Muscle of back (tissue), 3 donors: ENCODE measurements at regions not wholly inside any gene's neighbourhood (a gene's known extent, or its start where the extent isn't known, plus 50 kb on each side); places are given as distances from the start of the nearest gene placed in this dataset.

ENCODE experiments used
- DNase-seq, 3 donors: peaks; one replicate each; pipeline versions ENCODE4 v3.0.0 to v3.0.0-alpha.2; 2013

DNA sequence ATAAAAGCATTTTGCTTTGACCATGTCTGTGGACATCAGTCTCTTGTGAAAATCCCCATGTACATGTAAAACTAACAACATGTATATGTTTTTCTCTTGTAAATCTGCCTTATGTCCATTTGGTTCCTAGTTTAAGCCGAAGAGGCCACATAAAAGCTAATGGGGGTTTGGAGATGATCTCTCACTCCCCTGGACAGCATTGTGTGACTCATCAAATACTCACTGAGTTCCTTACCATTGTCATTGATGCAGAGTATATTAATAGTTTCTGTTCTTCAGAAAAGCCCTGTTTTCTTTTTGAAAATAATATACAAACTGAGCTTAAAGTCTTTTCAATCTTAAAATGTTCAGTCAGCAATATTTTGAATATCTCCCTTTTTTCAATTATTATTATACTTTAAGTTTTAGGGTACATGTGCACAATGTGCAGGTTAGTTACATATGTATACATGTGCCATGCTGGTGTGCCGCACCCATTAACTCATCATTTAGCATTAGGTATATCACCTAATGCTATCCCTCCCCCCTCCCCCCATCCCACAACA lies 536.7 kb upstream of the HTR2A start:
- DNase-seq, result no peak

DNA sequence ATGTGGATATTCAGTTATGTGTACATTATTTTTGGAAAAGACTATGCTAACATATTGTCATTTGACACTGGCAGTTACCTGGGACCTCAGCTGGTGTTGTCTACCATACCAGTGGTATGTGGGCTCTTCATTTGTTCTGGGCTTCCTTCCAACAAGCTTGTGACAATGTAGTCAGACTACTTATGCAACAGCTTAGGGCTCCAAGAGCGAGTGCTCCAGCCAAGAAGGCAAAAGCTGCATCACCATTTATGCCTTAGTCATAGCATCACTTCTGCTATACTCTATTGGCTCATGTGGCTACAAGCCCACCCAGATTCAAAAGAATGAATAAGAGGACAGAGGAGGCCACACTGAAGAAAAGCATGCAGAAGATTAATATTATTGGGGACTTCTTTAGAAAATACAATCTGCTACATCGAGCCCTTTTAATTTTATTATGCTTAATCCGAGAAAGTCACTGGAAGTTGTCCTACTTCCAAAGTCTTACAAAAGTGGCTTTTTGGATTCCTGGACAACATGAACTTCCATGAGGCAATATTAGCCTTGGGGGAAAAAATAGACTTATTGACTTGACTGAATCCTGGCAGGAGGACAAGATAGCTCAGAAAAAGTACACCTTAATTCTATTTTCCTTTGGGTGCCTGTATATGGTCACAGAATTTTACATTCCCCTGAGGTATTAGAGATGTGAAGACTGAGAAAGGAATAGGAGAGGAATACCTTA lies 529.4 kb upstream of the HTR2A start:
- DNase-seq, result peak in 1 of 3 donors; percentile 47

- DNase-seq, result peak in 1 of 3 donors; percentile 11
Measured at GRCh38 chr13:47421525-47421924, 524.7 kb upstream of the HTR2A start.

GRCh38 chr13:47420568-47420967 lies 523.7 kb upstream of the HTR2A start:
- DNase-seq, result no peak

GRCh38 chr13:47420020-47420419 lies 523.2 kb upstream of the HTR2A start:
- DNase-seq, result peak in 2 of 3 donors; percentile 11 to 21

DNA sequence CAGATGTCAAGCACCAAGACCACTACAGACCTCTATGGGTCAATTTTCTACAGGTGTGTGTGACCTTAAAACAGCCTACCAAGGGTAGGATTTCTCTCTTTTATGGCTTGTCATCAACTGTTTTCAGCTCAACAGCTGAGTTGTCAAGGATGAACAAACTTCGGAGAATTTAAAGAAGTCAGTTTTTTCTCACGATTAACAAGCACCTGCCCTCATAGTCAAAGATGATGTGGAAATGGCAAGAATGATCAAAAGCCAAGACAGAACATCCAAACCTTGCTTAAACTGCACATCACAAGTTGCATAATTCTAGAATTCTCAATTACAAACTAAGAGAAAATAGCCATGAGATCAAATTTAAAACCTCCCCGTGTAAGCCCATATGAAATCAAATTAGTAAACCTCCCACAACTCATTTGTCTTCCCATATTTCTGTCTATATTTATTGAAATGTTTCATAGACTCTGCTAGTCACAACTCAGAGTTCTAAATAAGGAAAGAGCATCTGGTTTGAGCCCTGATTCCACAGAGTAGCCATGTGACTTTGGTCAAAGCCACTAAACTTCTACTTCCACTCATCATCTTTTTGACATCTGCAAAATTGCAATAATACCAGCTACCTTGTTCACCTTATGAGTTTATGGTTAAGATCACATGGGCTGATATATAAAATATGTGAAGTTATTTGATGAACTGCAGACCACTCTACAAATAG lies 521.5 kb upstream of the HTR2A start:
- no peak for DNase-seq

DNA sequence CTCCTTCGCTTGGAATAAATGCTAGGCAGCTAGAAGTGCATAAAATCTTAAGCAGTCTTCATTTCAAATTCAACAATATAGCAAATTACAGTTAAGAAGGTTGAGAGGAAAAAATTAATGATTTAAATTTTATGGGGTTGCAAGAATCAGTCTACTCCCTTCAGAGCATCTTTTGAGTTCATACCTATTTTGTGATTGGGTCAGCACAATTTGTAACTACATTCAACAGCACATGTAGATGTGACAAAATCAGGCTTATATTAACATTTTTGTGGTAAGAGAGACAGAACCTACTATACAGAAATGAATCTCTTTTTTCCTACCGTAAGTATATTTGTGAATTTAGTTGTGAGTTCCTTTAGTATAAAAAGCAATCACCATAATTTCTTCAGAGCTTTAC lies 520.6 kb upstream of the HTR2A start:
- DNase-seq, result no peak

DNA sequence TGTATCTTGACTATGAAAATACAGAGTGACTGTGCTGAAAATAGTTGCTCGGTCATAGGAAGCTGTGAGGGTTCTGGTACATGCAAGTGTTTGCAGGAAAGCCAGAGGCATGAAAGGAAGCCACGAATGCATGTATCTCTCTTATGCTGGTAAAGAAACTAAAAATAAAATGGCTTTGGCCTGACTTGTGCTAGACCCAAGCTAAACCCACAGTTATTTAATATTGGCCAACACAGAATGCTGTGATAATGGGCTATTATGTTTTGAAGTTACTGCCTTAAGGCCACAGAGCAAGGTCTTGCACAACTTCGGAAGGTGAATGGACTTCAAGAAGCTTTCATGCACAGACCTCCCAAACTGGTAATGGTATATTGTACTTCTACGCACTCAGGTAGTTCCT lies 518.2 kb upstream of the HTR2A start:
- no peak for DNase-seq

GRCh38 chr13:47413526-47413925 lies 516.7 kb upstream of the HTR2A start:
- DNase-seq, result no peak

DNA sequence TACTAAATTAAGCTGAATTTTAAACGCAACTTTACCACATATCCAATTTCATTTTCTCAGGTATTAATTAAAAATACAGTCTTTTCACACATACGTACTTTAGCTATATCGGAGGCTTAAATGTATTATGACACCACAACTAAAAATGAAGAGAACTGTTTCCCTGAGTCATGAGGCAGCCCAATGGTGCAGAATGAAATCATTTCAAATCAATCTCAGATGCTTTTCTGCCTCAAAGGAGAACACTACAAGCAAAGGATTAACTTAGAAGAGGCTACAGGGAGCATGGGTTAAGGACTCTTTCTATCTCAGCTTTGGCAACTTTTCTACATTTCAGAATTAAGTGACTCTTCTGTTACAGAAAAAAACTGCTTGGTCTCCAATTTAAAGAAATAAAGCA lies 516.3 kb upstream of the HTR2A start:
- DNase-seq, result peak in 1 of 3 donors; percentile 27

- DNase-seq, result no peak
Measured at GRCh38 chr13:47409778-47410177, 512.9 kb upstream of the HTR2A start.

GRCh38 chr13:47408546-47409319 lies 511.9 kb upstream of the HTR2A start:
- DNase-seq, result no peak

DNA sequence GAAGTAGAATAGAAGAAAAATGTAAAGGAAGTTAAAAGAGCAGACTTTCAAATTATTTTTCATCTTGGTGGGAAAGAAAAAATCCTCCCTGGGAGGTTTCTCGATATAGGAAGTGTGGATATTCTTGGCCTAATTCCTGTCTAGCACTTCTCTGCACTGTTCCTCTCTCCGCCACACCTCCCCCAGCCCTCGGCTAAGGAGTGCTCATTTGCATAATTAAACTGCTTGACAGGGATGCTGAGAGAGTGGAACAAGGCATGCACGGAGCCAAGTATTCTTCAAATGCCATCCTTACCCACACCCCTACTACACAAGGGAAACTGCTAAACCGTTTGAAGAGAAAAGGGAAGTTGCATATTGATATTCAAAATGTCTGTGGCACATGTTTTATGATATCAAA lies 511.0 kb upstream of the HTR2A start:
- no peak for DNase-seq

GRCh38 chr13:47399599-47399998 lies 502.7 kb upstream of the HTR2A start:
- DNase-seq, result no peak

DNA sequence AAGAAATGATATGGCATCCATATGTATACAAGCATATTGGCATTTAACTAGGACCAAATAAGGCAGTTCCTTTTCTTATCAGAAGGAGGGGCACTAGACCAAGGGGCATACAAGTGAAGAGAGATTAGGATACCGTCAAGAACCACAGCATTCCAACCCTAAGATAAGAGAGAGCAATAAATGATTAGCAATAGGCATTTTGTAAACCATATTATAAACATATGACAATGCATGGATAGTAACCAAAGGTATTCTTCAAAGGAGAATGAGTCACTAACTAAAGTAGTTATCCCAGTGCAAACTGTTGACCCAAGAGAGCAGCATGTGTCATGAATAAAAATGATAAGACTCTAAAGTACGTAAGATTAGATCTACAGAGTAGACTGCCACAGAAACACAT lies 500.9 kb upstream of the HTR2A start:
- peak in 1 of 3 donors; percentile 20 for DNase-seq

- DNase-seq, result no peak
Measured at GRCh38 chr13:47396915-47397314, 500.1 kb upstream of the HTR2A start.

GRCh38 chr13:47374741-47375140 lies 477.9 kb upstream of the HTR2A start:
- DNase-seq, result no peak

GRCh38 chr13:47372751-47373150 lies 475.9 kb upstream of the HTR2A start:
- no peak for DNase-seq

- DNase-seq, result no peak
Measured at GRCh38 chr13:47351798-47352197, 454.9 kb upstream of the HTR2A start.

GRCh38 chr13:47350334-47351124 lies 453.7 kb upstream of the HTR2A start:
- DNase-seq, result no peak

- DNase-seq, result no peak
Measured at GRCh38 chr13:47349211-47349610, 452.4 kb upstream of the HTR2A start.
